NK-92 treated with Interleukin-12 subunit alpha and Interleukin-12 subunit beta, amount 100 ng/mL, for 24 hours (cell line): ENCODE measurements at regions not wholly inside any gene's neighbourhood (a gene's known extent, or its start where the extent isn't known, plus 50 kb on each side); places are given as distances from the start of the nearest gene placed in this dataset.
"Not testable (repeated sequence)": the region's sequence is repeated elsewhere in the genome, so short reads cannot be mapped to it uniquely, and the experiment has no call there.

Experiments
- DNase-seq: peaks from one replicate; lab custom pipeline; 2025; lab: John Stamatoyannopoulos, UW

- DNase-seq = not testable (repeated sequence)
Observed at GRCh38 chr18:8913606-8914403, 188.7 kb upstream of the NDUFV2 start.

- not testable (repeated sequence) for DNase-seq
Observed at GRCh38 chr18:8914404-8915264, 187.9 kb upstream of the NDUFV2 start.

- not testable (repeated sequence) for DNase-seq
Observed at GRCh38 chr18:8920856-8921787, 181.4 kb upstream of the NDUFV2 start.

- DNase-seq = no peak
Observed at GRCh38 chr18:8926464-8926863, 176.0 kb upstream of the NDUFV2 start.

GRCh38 chr18:8928044-8928443, 174.5 kb upstream of the NDUFV2 start:
- no peak for DNase-seq

- no peak for DNase-seq
Observed at GRCh38 chr18:8928847-8929780, 173.4 kb upstream of the NDUFV2 start.

GRCh38 chr18:8930990-8931616, 171.4 kb upstream of the NDUFV2 start:
- DNase-seq = no peak

GRCh38 chr18:8932866-8933265, 169.6 kb upstream of the NDUFV2 start:
- no peak for DNase-seq

- DNase-seq = no peak
Observed at GRCh38 chr18:8933714-8934284, 168.7 kb upstream of the NDUFV2 start.

GRCh38 chr18:8935346-8935745, 167.2 kb upstream of the NDUFV2 start:
- DNase-seq = not testable (repeated sequence)

- DNase-seq = no peak
Observed at GRCh38 chr18:8936619-8937018, 165.9 kb upstream of the NDUFV2 start.

- DNase-seq = no peak
Observed at GRCh38 chr18:8937160-8938094, 165.1 kb upstream of the NDUFV2 start.

GRCh38 chr18:8938817-8939216, 163.7 kb upstream of the NDUFV2 start:
- DNase-seq = no peak

GRCh38 chr18:8942021-8942908, 160.2 kb upstream of the NDUFV2 start:
- DNase-seq = no peak

- DNase-seq = no peak
Observed at GRCh38 chr18:8942909-8943545, 159.5 kb upstream of the NDUFV2 start.

- no peak for DNase-seq
Observed at GRCh38 chr18:8943900-8944870, 158.3 kb upstream of the NDUFV2 start.
